ENCODE measurements at regions not wholly inside any gene's neighbourhood (a gene's known extent, or its start where the extent isn't known, plus 50 kb on each side); places are given as distances from the start of the nearest gene placed in this dataset.

GRCh38 chr14:83909507-83909906 lies 1620.4 kb upstream of the FLRT2 start:
- no peaks in the 10 kb centered on the region for H3K79me2 ChIP-seq (ENCODE audit: insufficient read depth, low read depth, low read length)
- no peak overlapping the region for H3K4me2 ChIP-seq (ENCODE audit: low read length)
- TF ChIP-seq EZH2phosphoT487 (IDR thresholded peaks at IDR 0.05; ENCODE audit: borderline replicate concordance, low read depth, low read length) (no peak), CTCF (conservative IDR thresholded peaks at IDR 0.05; ENCODE audit: low read length) (no peak)
- H3K36me3 ChIP-seq (ENCODE audit: insufficient read depth, low read length) = no peaks in the 10 kb centered on the region
- ChIA-PET CTCF (ENCODE audit: unreplicated experiment) (no interaction called here), POLR2A (no interaction called here)
- H4K20me1 ChIP-seq (ENCODE audit: insufficient read depth, low read length) = no peaks in the 10 kb centered on the region
- no TSS peak for BruUV-seq (replicated peaks)
- H3K4me3 ChIP-seq (ENCODE audit: low read depth, low read length, poor library complexity, severe bottlenecking) = no peak overlapping the region
- H3K27ac ChIP-seq (ENCODE audit: low read depth, low read length, poor library complexity, severe bottlenecking) = no peak overlapping the region
- no peaks in the 10 kb centered on the region for H3K4me1 ChIP-seq (ENCODE audit: insufficient read depth, low read length, poor library complexity, severe bottlenecking)
- H3K9me3 ChIP-seq (ENCODE audit: low read length) = no peaks in the 10 kb centered on the region
- intact Hi-C loops (cut with micrococcal nuclease; ENCODE audit: unreplicated experiment) = no loop called here
- no peaks in the 10 kb centered on the region for H3K9me2 ChIP-seq (ENCODE audit: insufficient read depth, low read length)
- no peak for DNase-seq (ENCODE audit: low spot score)
- no peak overlapping the region for H2AFZ ChIP-seq (ENCODE audit: low read length)

GRCh38 chr14:83912032-83912642 lies 1617.8 kb upstream of the FLRT2 start:
- no TSS peak for BruUV-seq (replicated peaks)
- Histone ChIP-seq H2AFZ (ENCODE audit: low read length) (no peak overlapping the region), H3K79me2 (ENCODE audit: insufficient read depth, low read depth, low read length) (no peaks in the 10 kb centered on the region), H3K4me2 (ENCODE audit: low read length) (no peak overlapping the region), H3K36me3 (ENCODE audit: insufficient read depth, low read length) (no peaks in the 10 kb centered on the region), H3K4me3 (ENCODE audit: low read depth, low read length, poor library complexity, severe bottlenecking) (no peak overlapping the region), H4K20me1 (ENCODE audit: insufficient read depth, low read length) (no peaks in the 10 kb centered on the region), H3K9me3 (ENCODE audit: low read length) (no peaks in the 10 kb centered on the region), H3K4me1 (ENCODE audit: insufficient read depth, low read length, poor library complexity, severe bottlenecking) (no peaks in the 10 kb centered on the region), H3K9me2 (ENCODE audit: insufficient read depth, low read length) (no peaks in the 10 kb centered on the region), H3K27ac (ENCODE audit: low read depth, low read length, poor library complexity, severe bottlenecking) (no peak overlapping the region)
- intact Hi-C loops (cut with micrococcal nuclease; ENCODE audit: unreplicated experiment) = no loop called here
- ChIA-PET POLR2A (interaction anchor here (0.6 kb wide), 2 partner anchors 20 to 759 kb away, joined by 3 read pairs; no protein-coding TSS in a partner anchor), CTCF (ENCODE audit: unreplicated experiment) (no interaction called here)
- TF ChIP-seq CTCF (conservative IDR thresholded peaks at IDR 0.05; ENCODE audit: low read length) (no peak), EZH2phosphoT487 (IDR thresholded peaks at IDR 0.05; ENCODE audit: borderline replicate concordance, low read depth, low read length) (no peak)
- DNase-seq (ENCODE audit: low spot score) = no peak

GRCh38 chr14:83913476-83913875 lies 1616.5 kb upstream of the FLRT2 start:
- BruUV-seq (replicated peaks) = no TSS peak
- CTCF ChIA-PET (ENCODE audit: unreplicated experiment) = no interaction called here
- no peak for DNase-seq (ENCODE audit: low spot score)

More at GRCh38 chr14:83913476-83913875, 1616.5 kb upstream of the FLRT2 start:
- TF ChIP-seq CTCF (conservative IDR thresholded peaks at IDR 0.05; ENCODE audit: low read length) = no peak
- no peak for TF ChIP-seq EZH2phosphoT487 (IDR thresholded peaks at IDR 0.05; ENCODE audit: borderline replicate concordance, low read depth, low read length)
- POLR2A ChIA-PET = interaction anchor here (1.1 kb wide), 1 partner anchor 21 kb away, joined by 3 read pairs; no protein-coding TSS in a partner anchor
- Histone ChIP-seq H4K20me1 (ENCODE audit: insufficient read depth, low read length) (no peaks in the 10 kb centered on the region), H3K27ac (ENCODE audit: low read depth, low read length, poor library complexity, severe bottlenecking) (no peak overlapping the region), H3K9me3 (ENCODE audit: low read length) (no peaks in the 10 kb centered on the region), H3K9me2 (ENCODE audit: insufficient read depth, low read length) (no peaks in the 10 kb centered on the region), H3K4me2 (ENCODE audit: low read length) (no peak overlapping the region), H3K79me2 (ENCODE audit: insufficient read depth, low read depth, low read length) (no peaks in the 10 kb centered on the region), H3K36me3 (ENCODE audit: insufficient read depth, low read length) (no peaks in the 10 kb centered on the region), H3K4me1 (ENCODE audit: insufficient read depth, low read length, poor library complexity, severe bottlenecking) (no peaks in the 10 kb centered on the region), H2AFZ (ENCODE audit: low read length) (no peak overlapping the region), H3K4me3 (ENCODE audit: low read depth, low read length, poor library complexity, severe bottlenecking) (no peak overlapping the region)
- intact Hi-C loops (cut with micrococcal nuclease; ENCODE audit: unreplicated experiment) = no loop called here

Data from OCI-LY7 (cell line).